Body of pancreas (tissue), 4 donors: ENCODE measurements at regions not wholly inside any gene's neighbourhood (a gene's known extent, or its start where the extent isn't known, plus 50 kb on each side); places are given as distances from the start of the nearest gene placed in this dataset.

Experiments used
- ATAC-seq: fragments of 150-250 bp; one replicate; pipeline ENCODE4 v1.9.1; 2016
- DNase-seq, 4 donors: peaks; one replicate each; pipeline ENCODE4 v3.0.0-alpha.2; 2019
- H3K27ac ChIP-seq, 4 donors: fragments of 200-600 bp; sonication (generic); 1 replicate in 3 of 4; 2 replicates in 1 of 4; pipeline versions ENCODE4 v1.5.1 to v1.6.1; 2016 to 2019; ENCODE audit warnings: mild to moderate bottlenecking in 1 of 4, mixed read lengths in 1 of 4, moderate library complexity in 1 of 4
- H3K27me3 ChIP-seq, 2 donors: fragments of 200-600 bp; sonication (generic); one replicate each; pipeline ENCODE4 v1.6.0; 2016; ENCODE audit warnings: mild to moderate bottlenecking in 1 of 2
- H3K36me3 ChIP-seq, 2 donors: fragments of 200-600 bp; sonication (generic); replicated peaks in 1 of 2; 2 replicates each; pipeline ENCODE4 v1.5.1; 2016; ENCODE audit warnings: low read depth in 2 of 2; ENCODE audit not compliant: insufficient read depth in 1 of 2
- H3K4me1 ChIP-seq: fragments of 200-600 bp; sonication (generic); one replicate; pipeline ENCODE4 v1.6.0; 2016
- H3K4me3 ChIP-seq, 2 donors: fragments of 200-600 bp; sonication (generic); 1 replicate in 1 of 2; 2 replicates in 1 of 2; pipeline ENCODE4 v1.5.1; 2016 to 2019
- H3K9me3 ChIP-seq, 3 donors: fragments of 200-600 bp; sonication (generic); 1 replicate in 2 of 3; 2 replicates in 1 of 3; pipeline ENCODE4 v1.5.1; 2016
- CTCF ChIP-seq, 7 experiments: fragments of 450-650 bp in 4 of 7; fragments of 200-600 bp in 3 of 7; sonication (generic) in 3 of 7; IDR thresholded peaks; one replicate each; pipeline ENCODE4 v1.5.1; 2016 to 2019; ENCODE audit warnings: antibody characterized with exemption in 7 of 7
- POLR2A ChIP-seq, 3 donors: fragments of 450-650 bp; IDR thresholded peaks; one replicate each; pipeline ENCODE4 v1.6.1; 2016; ENCODE audit warnings: antibody characterized with exemption in 3 of 3, mild to moderate bottlenecking in 2 of 3
- WGBS, 2 donors: methylation state at CpG; one replicate each; pipeline ENCODE4 v1.1.5; 2017; 5-methylcytosine and 5-hydroxymethylcytosine counted together
- intact Hi-C: fragments of 100-400 bp; cut with DNase I; formaldehyde crosslinking; loops from one replicate; pipeline ENCODE4 v1.15.1; 2023

- H3K4me3 ChIP-seq = no peak overlapping the region
- no peak for TF ChIP-seq POLR2A (IDR thresholded peaks at IDR 0.05)
- no peak for TF ChIP-seq CTCF (IDR thresholded peaks at IDR 0.05)
- no peaks in the 10 kb centered on the region for H3K4me1 ChIP-seq
- no peak overlapping the region for H3K27ac ChIP-seq
- 53 to 55% methylated on average over 7 to 9 of the region's 9 CpGs for WGBS, 2 donors
- intact Hi-C loops = no loop called here
- ATAC-seq = no peak
- H3K27me3 ChIP-seq = no peaks in the 10 kb centered on the region
- H3K9me3 ChIP-seq = no peaks in the 10 kb centered on the region
- DNase-seq = no peak
- no peaks in the 10 kb centered on the region for H3K36me3 ChIP-seq
These were observed 536.9 kb upstream of the CDH4 start for GRCh38 chr20:60715172-60715571.

DNA sequence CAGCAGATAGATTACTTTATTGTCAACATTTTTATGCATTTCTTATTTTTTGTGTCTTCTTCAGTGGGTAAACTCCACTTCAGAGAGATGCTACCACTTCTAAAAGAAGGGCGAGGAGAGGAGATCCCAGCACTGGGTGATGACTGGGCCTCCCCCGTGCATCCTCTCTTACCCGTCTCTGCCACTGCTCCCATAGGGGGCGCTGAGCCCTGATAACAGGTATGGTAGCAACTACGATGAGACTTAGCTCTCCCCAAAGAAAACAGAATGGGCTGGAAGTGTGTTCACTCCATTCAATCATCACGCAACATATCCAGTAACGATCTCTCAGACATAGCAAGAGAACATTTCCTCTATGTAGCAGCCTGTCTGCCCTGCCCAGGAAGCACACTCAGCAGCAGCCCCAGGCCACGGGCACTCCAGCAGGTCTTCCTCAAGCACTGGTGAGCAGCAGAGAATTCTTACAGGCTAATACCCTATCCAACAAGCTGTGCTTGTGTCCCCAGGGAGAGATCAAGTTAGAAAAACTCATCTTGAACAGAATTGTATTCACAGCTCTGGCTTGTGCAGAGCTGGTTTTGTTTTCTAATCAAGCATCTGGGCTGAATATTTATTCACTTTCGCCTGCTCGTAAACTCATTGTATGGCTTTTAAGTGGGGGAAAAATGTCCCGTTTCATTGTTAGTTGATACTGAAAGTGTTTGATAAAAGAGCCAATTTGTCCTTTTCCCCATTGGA is 533.1 kb upstream of the CDH4 start:
- Histone ChIP-seq H3K9me3 (no peaks in the 10 kb centered on the region), H3K4me1 (no peaks in the 10 kb centered on the region), H3K27ac (no peak overlapping the region), H3K27me3 (no peaks in the 10 kb centered on the region), H3K36me3 (no peaks in the 10 kb centered on the region), H3K4me3 (no peak overlapping the region)
- WGBS, 2 donors = 36 to 40% methylated on average over 10 to 11 of the region's 11 CpGs
- TF ChIP-seq CTCF (IDR thresholded peaks at IDR 0.05) = no peak
- no peak for TF ChIP-seq POLR2A (IDR thresholded peaks at IDR 0.05)
- DNase-seq = no peak
- intact Hi-C loops = no loop called here
- ATAC-seq = no peak

GRCh38 chr20:60725311-60725906 is 526.7 kb upstream of the CDH4 start:
- TF ChIP-seq CTCF (IDR thresholded peaks at IDR 0.05) = no peak
- no peak for TF ChIP-seq POLR2A (IDR thresholded peaks at IDR 0.05)
- no peaks in the 10 kb centered on the region for H3K9me3 ChIP-seq
- no peaks in the 10 kb centered on the region for H3K27me3 ChIP-seq
- intact Hi-C loops = no loop called here
- 39 to 43% methylated on average over 4 of the region's 4 CpGs for WGBS, 2 donors
- no peaks in the 10 kb centered on the region for H3K4me1 ChIP-seq
- H3K4me3 ChIP-seq = no peak overlapping the region
- H3K36me3 ChIP-seq = no peaks in the 10 kb centered on the region
- DNase-seq (no peak), ATAC-seq (no peak)
- no peak overlapping the region for H3K27ac ChIP-seq

GRCh38 chr20:60727425-60727824 is 524.6 kb upstream of the CDH4 start:
- Histone ChIP-seq H3K36me3 (no peaks in the 10 kb centered on the region), H3K27me3 (no peaks in the 10 kb centered on the region), H3K9me3 (no peaks in the 10 kb centered on the region), H3K4me3 (no peak overlapping the region), H3K27ac (no peak overlapping the region), H3K4me1 (no peaks in the 10 kb centered on the region)
- 11 to 17% methylated on average over 1 of the region's 1 CpG for WGBS, 2 donors
- ATAC-seq (no peak), DNase-seq (no peak)
- TF ChIP-seq POLR2A (IDR thresholded peaks at IDR 0.05) = no peak
- no peak for TF ChIP-seq CTCF (IDR thresholded peaks at IDR 0.05)
- intact Hi-C loops = no loop called here

DNA sequence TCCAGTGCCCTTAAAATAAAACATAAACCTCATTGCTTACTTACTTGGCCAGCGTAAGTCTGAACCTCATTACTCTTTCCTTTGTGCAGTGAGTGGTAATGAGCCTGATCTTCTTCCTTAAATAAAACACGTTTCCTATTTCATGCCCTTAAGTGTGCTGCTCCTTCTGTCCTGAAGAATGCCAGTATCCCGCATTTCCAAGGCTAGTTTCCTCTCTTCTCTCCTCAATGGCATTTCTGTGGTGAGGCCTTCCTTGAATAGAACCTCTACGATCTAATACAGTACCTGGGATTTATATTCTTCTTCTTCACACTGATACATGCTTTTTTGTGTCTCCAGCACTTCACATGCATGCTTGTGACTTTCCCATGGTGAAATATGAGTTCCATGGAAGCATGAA is 523.4 kb upstream of the CDH4 start:
- no peak overlapping the region for H3K4me3 ChIP-seq
- intact Hi-C loops = no loop called here
- no peak overlapping the region for H3K27ac ChIP-seq
- H3K27me3 ChIP-seq = no peaks in the 10 kb centered on the region
- H3K9me3 ChIP-seq = no peaks in the 10 kb centered on the region
- 52 to 53% methylated on average over 4 of the region's 4 CpGs for WGBS, 2 donors
- no peaks in the 10 kb centered on the region for H3K4me1 ChIP-seq
- no peaks in the 10 kb centered on the region for H3K36me3 ChIP-seq
- TF ChIP-seq POLR2A (IDR thresholded peaks at IDR 0.05) = no peak
- TF ChIP-seq CTCF (IDR thresholded peaks at IDR 0.05) = no peak
- ATAC-seq (no peak), DNase-seq (no peak)
